ENCODE measurements at regions not wholly inside any gene's neighbourhood (a gene's known extent, or its start where the extent isn't known, plus 50 kb on each side); places are given as distances from the start of the nearest gene placed in this dataset.

DNA sequence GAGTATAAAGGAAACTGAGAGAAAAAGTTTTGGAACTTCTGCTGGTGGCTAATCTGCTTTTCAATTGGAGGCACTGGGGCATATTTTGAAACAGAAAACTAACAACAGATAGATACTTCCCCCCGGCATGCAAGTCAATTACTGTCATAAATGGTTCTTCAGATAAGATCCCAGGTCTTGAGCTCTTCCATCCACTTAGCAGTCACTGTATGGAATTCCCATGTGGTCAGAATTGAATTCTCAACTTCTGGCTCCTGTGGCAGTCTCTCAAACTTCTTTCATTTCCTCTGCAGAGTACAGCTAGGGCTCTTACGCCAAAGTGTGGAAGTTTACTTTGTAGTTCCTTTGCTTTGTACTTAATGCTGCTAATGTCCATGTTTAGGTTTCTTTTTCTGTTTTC, 452.2 kb downstream of the IPO8 start:
- peaks cover 16% of the 10 kb centered on the region for H3K4me1 ChIP-seq
- no peak overlapping the region for H3K4me3 ChIP-seq (ENCODE audit: low read depth, low read length)
- H3K27me3 ChIP-seq, result no peaks in the 10 kb centered on the region
- no peaks in the 10 kb centered on the region for H3K9me3 ChIP-seq
- TF ChIP-seq, protein P1, sequence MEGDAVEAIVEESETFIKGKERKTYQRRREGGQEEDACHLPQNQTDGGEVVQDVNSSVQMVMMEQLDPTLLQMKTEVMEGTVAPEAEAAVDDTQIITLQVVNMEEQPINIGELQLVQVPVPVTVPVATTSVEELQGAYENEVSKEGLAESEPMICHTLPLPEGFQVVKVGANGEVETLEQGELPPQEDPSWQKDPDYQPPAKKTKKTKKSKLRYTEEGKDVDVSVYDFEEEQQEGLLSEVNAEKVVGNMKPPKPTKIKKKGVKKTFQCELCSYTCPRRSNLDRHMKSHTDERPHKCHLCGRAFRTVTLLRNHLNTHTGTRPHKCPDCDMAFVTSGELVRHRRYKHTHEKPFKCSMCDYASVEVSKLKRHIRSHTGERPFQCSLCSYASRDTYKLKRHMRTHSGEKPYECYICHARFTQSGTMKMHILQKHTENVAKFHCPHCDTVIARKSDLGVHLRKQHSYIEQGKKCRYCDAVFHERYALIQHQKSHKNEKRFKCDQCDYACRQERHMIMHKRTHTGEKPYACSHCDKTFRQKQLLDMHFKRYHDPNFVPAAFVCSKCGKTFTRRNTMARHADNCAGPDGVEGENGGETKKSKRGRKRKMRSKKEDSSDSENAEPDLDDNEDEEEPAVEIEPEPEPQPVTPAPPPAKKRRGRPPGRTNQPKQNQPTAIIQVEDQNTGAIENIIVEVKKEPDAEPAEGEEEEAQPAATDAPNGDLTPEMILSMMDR (IDR thresholded peaks at IDR 0.05; ENCODE audit: low read depth, low read length), result no peak
- no peaks in the 10 kb centered on the region for H3K36me3 ChIP-seq
- peak; percentile 40 for DNase-seq

DNA sequence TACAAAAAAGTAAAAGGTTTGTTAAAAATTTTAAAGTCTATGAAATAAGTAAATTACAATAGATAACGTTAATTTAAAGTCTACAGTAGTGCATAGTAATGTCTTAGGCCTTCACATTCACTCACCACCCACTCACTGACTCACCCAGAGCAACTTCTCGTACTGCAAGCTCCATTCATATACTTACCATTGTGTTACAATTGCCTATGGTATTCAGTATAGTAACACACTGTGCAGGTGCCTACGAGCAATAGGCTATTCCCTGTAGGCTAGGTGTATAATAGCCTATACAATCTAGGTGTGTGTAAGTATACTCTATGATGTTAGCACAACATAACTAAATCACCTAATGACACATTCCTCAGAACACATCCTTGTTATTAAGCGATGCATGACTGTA, 435.3 kb upstream of the TMTC1 start:
- TF ChIP-seq, protein P1 (IDR thresholded peaks at IDR 0.05; ENCODE audit: low read depth, low read length), result no peak
- Histone ChIP-seq H3K4me3 (ENCODE audit: low read depth, low read length) (no peak overlapping the region), H3K9me3 (no peaks in the 10 kb centered on the region), H3K27me3 (no peaks in the 10 kb centered on the region), H3K4me1 (no peaks in the 10 kb centered on the region), H3K36me3 (no peaks in the 10 kb centered on the region)
- no peak for DNase-seq

DNA sequence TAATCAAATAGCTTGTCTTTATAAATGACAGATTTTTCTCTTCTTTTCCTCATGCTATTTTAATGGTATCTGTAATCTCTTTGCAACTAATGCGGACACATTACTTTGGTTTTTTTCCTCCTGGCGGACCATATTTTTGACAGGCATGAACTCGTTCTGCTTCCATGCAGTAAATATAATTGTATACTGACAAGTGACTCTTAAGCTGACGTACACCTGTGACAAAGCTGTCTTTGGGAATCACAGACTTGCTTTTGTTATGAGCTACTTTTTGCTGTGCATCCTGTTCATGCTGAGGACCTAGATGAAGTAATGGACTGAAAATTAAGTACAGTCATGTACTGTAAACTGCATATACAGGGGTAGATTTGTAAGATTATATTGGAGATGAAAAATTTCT, 434.3 kb upstream of the TMTC1 start:
- TF ChIP-seq, protein P1 (IDR thresholded peaks at IDR 0.05; ENCODE audit: low read depth, low read length), result no peak
- Histone ChIP-seq H3K27me3 (no peaks in the 10 kb centered on the region), H3K4me1 (no peaks in the 10 kb centered on the region)

DNA sequence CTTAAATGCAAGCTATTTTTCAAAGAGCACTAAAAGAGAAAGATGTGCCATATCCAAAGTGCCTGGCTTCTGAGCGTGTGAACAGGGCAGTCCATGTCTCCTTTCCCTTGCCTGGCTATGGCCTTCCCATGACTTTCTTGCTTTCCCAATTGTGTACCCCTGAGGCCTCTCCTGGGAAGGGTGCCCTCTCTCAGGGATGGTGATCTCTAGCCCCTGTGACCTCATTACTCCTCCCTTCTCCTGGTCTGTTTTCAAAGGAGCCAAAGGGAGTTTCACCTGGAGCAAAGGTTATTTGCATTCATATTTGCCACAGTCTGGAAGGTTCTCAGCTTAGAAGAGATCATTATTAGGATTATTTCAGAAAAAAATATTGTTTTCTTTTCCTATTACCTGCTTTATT, 429.4 kb upstream of the TMTC1 start:
- Histone ChIP-seq H3K9me3 (no peaks in the 10 kb centered on the region), H3K4me1 (peaks cover 2% of the 10 kb centered on the region; the same call in 1 of the 2 replicates), H3K4me3 (ENCODE audit: low read depth, low read length) (no peak overlapping the region), H3K27me3 (no peaks in the 10 kb centered on the region), H3K36me3 (no peaks in the 10 kb centered on the region)
- TF ChIP-seq, protein P1 (IDR thresholded peaks at IDR 0.05; ENCODE audit: low read depth, low read length), result no peak
- no peak for DNase-seq

More for the DNA sequence above, 434.3 kb upstream of the TMTC1 start:
- no peak overlapping the region for H3K4me3 ChIP-seq (ENCODE audit: low read depth, low read length)
- no peaks in the 10 kb centered on the region for H3K36me3 ChIP-seq
- no peaks in the 10 kb centered on the region for H3K9me3 ChIP-seq
- DNase-seq, result no peak

DNA sequence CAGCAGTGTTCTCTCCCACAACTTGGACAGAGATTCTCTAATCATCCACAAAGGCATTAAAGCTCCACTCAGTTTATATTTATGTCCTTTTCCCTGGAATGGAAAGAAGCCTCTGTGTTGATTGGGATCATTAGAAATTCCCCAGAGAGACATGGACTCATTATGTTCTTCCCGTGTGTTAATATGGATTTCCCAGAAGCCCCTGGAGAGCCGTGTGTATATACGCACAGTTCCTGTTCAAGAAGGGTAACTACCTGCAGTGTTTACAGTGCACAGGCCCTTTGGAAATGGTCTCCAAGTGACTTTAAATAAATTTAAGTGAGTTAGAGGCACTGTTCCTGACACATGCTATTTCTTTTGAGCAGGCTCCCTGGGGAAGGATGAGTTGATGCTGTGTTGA, 428.0 kb upstream of the TMTC1 start:
- Histone ChIP-seq H3K27me3 (no peaks in the 10 kb centered on the region), H3K4me3 (ENCODE audit: low read depth, low read length) (no peak overlapping the region), H3K36me3 (no peaks in the 10 kb centered on the region), H3K4me1 (peaks cover 2% of the 10 kb centered on the region; the same call in 1 of the 2 replicates), H3K9me3 (no peaks in the 10 kb centered on the region)
- no peak for DNase-seq
- TF ChIP-seq, protein P1 (IDR thresholded peaks at IDR 0.05; ENCODE audit: low read depth, low read length), result no peak

DNA sequence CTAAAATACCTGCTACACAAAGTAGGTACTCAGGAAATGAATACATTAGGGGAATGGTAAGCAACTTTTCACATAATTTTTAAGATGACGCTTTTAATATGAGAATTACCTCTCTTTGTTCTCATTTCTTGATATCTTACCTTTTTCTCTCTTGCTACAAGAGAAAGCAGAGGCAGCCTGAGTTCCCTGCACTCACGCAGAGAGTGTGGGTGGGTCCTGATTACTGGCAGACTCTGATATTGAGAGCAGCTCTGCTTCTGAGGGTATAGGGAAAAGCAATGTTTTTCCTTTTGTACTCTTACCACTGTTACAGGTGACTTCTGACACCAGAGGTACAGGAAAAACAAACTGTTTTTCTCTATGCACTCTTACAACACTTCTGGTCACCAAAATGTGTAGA, 420.2 kb upstream of the TMTC1 start:
- TF ChIP-seq, protein P1 (IDR thresholded peaks at IDR 0.05; ENCODE audit: low read depth, low read length), result no peak
- no peaks in the 10 kb centered on the region for H3K36me3 ChIP-seq
- no peak for DNase-seq
- no peaks in the 10 kb centered on the region for H3K27me3 ChIP-seq
- no peak overlapping the region for H3K4me3 ChIP-seq (ENCODE audit: low read depth, low read length)
- no peaks in the 10 kb centered on the region for H3K9me3 ChIP-seq
- H3K4me1 ChIP-seq, result no peaks in the 10 kb centered on the region

All from BE2C (cell line).